A673 (cell line): ENCODE measurements at regions not wholly inside any gene's neighbourhood (a gene's known extent, or its start where the extent isn't known, plus 50 kb on each side); places are given as distances from the start of the nearest gene placed in this dataset.
A peak's percentile ranks its signal among the peaks of the same experiment; 100 is the strongest.

Experiments used
- BruUV-seq: library from RNA; stranded (reverse); fragments of 400-500 nt; replicated peaks from 2 replicates; lab custom pipeline; 2021; lab: Mats Ljungman, UMichigan
- CTCF ChIA-PET: fragments of 300-600 bp; sonication (Branson Sonifier 250); formaldehyde crosslinking; loops from one replicate; lab custom pipeline; 2022; ENCODE audit warnings: antibody characterized with exemption; lab: Charles Lee
- POLR2A ChIA-PET: fragments of 300-600 bp; sonication (Branson Sonifier 250); formaldehyde crosslinking; loops from one replicate; lab custom pipeline; 2022; ENCODE audit warnings: antibody characterized with exemption; ENCODE audit not compliant: low non-redundant PET; lab: Charles Lee
- DNase-seq: peaks from one replicate; pipeline ENCODE4 v3.0.0-alpha.2; 2015; ENCODE audit warnings: low spot score
- H3K27ac ChIP-seq: fragments of 200-600 bp; sonication (generic); 2 replicates; pipeline ENCODE4 v1.5.1; 2016; ENCODE audit warnings: mixed run types, low read depth, mild to moderate bottlenecking, mixed read lengths, antibody characterized with exemption, low read length; ENCODE audit not compliant: poor library complexity, severe bottlenecking
- H3K27me3 ChIP-seq: fragments of 200-600 bp; sonication (generic); replicated peaks from 2 replicates; pipeline ENCODE4 v1.6.1; 2017; ENCODE audit warnings: mixed run types, low read depth, mild to moderate bottlenecking, mixed read lengths, antibody characterized with exemption, low read length; ENCODE audit not compliant: insufficient read depth, poor library complexity
- H3K36me3 ChIP-seq: fragments of 200-600 bp; sonication (generic); 2 replicates; pipeline ENCODE4 v1.6.1; 2016; ENCODE audit warnings: mixed run types, mild to moderate bottlenecking, mixed read lengths, antibody characterized with exemption, low read length; ENCODE audit not compliant: insufficient read depth, poor library complexity, severe bottlenecking
- H3K4me1 ChIP-seq: fragments of 200-600 bp; sonication (generic); 2 replicates; pipeline ENCODE4 v1.6.1; 2017; ENCODE audit warnings: mixed run types, mild to moderate bottlenecking, mixed read lengths, antibody characterized with exemption, low read length; ENCODE audit not compliant: insufficient read depth, poor library complexity, severe bottlenecking
- H3K4me3 ChIP-seq: fragments of 200-600 bp; sonication (generic); 2 replicates; pipeline ENCODE4 v1.5.1; 2016; ENCODE audit warnings: low read depth, mixed run types, mild to moderate bottlenecking, mixed read lengths, low read length; ENCODE audit not compliant: poor library complexity, severe bottlenecking
- H3K9me3 ChIP-seq: fragments of 200-600 bp; sonication (generic); 2 replicates; pipeline ENCODE4 v1.6.1; 2016; ENCODE audit warnings: mixed run types, low read depth, mild to moderate bottlenecking, mixed read lengths, antibody characterized with exemption, low read length; ENCODE audit not compliant: poor library complexity, severe bottlenecking
- CTCF ChIP-seq: fragments of 300-800, 200-600 bp; sonication (generic); conservative IDR thresholded peaks from 2 replicates; pipeline ENCODE4 v1.5.1; 2017; ENCODE audit warnings: low read depth, mild to moderate bottlenecking, antibody characterized with exemption, low read length, moderate library complexity, mixed read lengths
- EZH2 ChIP-seq: fragments of 200-600 bp; sonication (generic); IDR thresholded peaks from 2 replicates; pipeline ENCODE4 v1.6.1; 2017; ENCODE audit warnings: borderline replicate concordance, low read depth, mild to moderate bottlenecking, mixed read lengths, antibody characterized with exemption, low read length; ENCODE audit not compliant: poor library complexity, severe bottlenecking
- intact Hi-C: fragments of 100-400 bp; cut with micrococcal nuclease; formaldehyde crosslinking; loops from one replicate; pipeline ENCODE4 v1.10.0; 2022; ENCODE audit not compliant: unreplicated experiment

GRCh38 chr16:85345129-85345639, 232.9 kb upstream of the CIBAR2 start:
- Histone ChIP-seq H3K4me3 (no peak overlapping the region), H3K27me3 (no peaks in the 10 kb centered on the region), H3K4me1 (peaks cover 18% of the 10 kb centered on the region), H3K9me3 (no peaks in the 10 kb centered on the region), H3K36me3 (no peaks in the 10 kb centered on the region), H3K27ac (no peak overlapping the region)
- ChIA-PET POLR2A (no interaction called here), CTCF (no interaction called here)
- no TSS peak for BruUV-seq
- TF ChIP-seq CTCF (no peak), EZH2 (no peak)
- intact Hi-C loops = no loop called here
- no peak for DNase-seq

GRCh38 chr16:85346404-85347212, 234.3 kb upstream of the CIBAR2 start:
- intact Hi-C loops = no loop called here
- POLR2A ChIA-PET = no interaction called here

GRCh38 chr16:85347213-85347591, 234.9 kb upstream of the CIBAR2 start:
- DNase-seq = peak; percentile 56
- BruUV-seq = no TSS peak
- Histone ChIP-seq H3K27me3 (no peaks in the 10 kb centered on the region), H3K4me3 (no peak overlapping the region), H3K36me3 (no peaks in the 10 kb centered on the region), H3K9me3 (no peaks in the 10 kb centered on the region), H3K4me1 (peaks cover 37% of the 10 kb centered on the region), H3K27ac (no peak overlapping the region)
- POLR2A ChIA-PET = no interaction called here
- TF ChIP-seq EZH2 (no peak), CTCF (peak; percentile 61)
- CTCF ChIA-PET = interaction anchor here (1.0 kb wide), 1 partner anchor 74 kb away, joined by 4 read pairs; no protein-coding TSS in a partner anchor
- intact Hi-C loops = no loop called here

More at GRCh38 chr16:85346404-85347212, 234.3 kb upstream of the CIBAR2 start:
- no peak for TF ChIP-seq EZH2
- no peak for TF ChIP-seq CTCF
- Histone ChIP-seq H3K27me3 (no peaks in the 10 kb centered on the region), H3K36me3 (no peaks in the 10 kb centered on the region), H3K4me1 (peaks cover 32% of the 10 kb centered on the region), H3K9me3 (no peaks in the 10 kb centered on the region), H3K4me3 (no peak overlapping the region), H3K27ac (no peak overlapping the region)
- no TSS peak for BruUV-seq
- CTCF ChIA-PET = interaction anchor here (1.0 kb wide), 1 partner anchor 74 kb away, joined by 4 read pairs; no protein-coding TSS in a partner anchor
- DNase-seq = no peak
